Activated naive CD4-positive, alpha-beta T cell treated with anti-CD3 and anti-CD28 coated beads, Interleukin-2, amount 50 U/mL, for 72 hours (primary cell): ENCODE measurements at regions not wholly inside any gene's neighbourhood (a gene's known extent, or its start where the extent isn't known, plus 50 kb on each side); places are given as distances from the start of the nearest gene placed in this dataset.

Source experiments
- ATAC-seq, 2 donors: fragments of 150-1000 bp; cut with Tn5 transposase; 2 replicates each; pipeline ENCODE4 v1.10.0; 2021; ENCODE audit warnings: mild to moderate bottlenecking in 2 of 2, moderate library complexity in 2 of 2
- DNase-seq, 2 donors: peaks; one replicate each; pipeline ENCODE4 v3.0.0; 2021 to 2022; ENCODE audit warnings: low spot score in 2 of 2
- H3K27ac Mint-ChIP-seq, 2 donors: one replicate each; pipeline ENCODE4 v1.8.0; 2022; ENCODE audit warnings: mild to moderate bottlenecking in 2 of 2, mixed read lengths in 2 of 2
- H3K36me3 Mint-ChIP-seq, 2 donors: one replicate each; pipeline ENCODE4 v1.8.0; 2022; ENCODE audit warnings: mixed read lengths in 2 of 2
- H3K9me3 Mint-ChIP-seq, 2 donors: one replicate each; pipeline ENCODE4 v1.8.0; 2022; ENCODE audit warnings: mixed read lengths in 2 of 2

DNA sequence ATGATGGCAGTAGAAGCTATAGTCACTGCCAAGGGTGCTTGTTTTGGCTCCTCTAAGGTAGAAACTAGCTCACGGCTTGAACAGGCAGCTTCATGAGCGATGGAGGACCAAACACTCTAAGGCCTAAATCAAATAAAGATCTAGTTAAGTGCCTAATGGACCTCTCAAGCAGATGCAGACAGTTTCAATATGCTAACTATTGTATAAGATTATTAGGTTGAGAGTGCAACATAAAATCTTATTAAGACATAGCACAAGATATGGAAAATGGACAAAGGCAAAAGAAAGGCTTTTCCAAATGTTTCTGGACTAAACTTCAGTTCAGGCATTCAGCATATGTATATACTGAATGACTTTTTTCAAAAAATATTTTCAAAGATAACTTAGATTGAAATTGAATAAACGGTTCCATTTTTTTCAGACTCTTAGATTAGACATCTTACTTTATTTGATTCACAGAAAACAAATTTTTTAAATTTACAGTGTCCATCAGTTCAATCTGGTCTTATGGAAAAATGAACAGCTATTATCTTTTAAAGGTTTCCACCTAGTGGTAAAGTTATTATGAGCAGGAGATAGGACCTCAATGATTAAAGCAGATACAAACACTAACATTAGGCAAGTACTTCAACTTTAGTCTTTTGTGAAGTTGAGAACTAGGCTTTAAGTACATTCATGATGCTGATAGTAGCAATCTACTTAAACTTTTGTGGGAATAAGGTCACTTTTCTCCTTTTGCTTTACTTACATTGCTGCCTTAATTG lies 1167.7 kb downstream of the MAT2B start:
- no peak overlapping the region for H3K27ac Mint-ChIP-seq
- H3K9me3 Mint-ChIP-seq, result no peaks in the 10 kb centered on the region
- no peak for ATAC-seq
- no peak for DNase-seq
- no peaks in the 10 kb centered on the region for H3K36me3 Mint-ChIP-seq

DNA sequence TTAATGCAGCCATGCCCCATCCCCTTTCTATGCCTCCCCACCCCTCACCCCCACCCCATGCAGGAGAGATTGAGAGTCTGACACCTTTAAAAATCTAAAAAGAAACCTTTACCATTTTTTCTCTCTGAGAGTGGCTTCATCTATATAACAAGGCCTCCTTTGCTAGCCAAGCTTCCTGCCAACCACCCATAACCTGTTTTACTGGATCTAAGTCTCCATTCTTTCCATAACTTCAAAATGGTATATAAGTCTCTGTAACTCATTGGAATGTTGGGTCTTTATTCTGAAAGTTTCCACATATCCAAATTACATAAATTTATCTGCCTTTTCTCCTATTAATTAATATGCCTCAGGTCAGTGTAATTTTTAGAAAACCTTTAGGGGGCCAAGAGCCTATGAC lies 1174.0 kb downstream of the MAT2B start:
- no peak for ATAC-seq
- H3K9me3 Mint-ChIP-seq, result no peaks in the 10 kb centered on the region
- H3K36me3 Mint-ChIP-seq, result no peaks in the 10 kb centered on the region
- no peak for DNase-seq
- no peak overlapping the region for H3K27ac Mint-ChIP-seq

DNA sequence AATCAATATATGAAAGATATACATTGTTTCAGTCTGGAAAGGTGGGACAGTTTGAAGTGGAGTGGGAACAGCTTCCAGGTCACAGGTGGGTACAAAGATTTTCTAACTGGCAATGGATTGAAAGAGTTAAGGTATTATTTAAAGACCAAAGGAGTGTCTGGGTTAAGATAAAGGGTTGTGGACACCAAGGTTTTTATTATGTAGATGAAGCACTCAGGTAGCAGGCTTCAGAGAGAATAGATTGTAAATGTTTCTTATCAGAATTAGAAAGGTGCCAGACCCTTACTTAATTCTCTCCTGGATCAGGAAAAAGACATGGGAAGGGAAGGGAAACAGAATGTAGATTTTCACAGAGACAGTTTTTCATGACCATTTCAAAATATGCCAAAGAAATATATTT lies 1174.8 kb downstream of the MAT2B start:
- H3K27ac Mint-ChIP-seq, result no peak overlapping the region

DNA sequence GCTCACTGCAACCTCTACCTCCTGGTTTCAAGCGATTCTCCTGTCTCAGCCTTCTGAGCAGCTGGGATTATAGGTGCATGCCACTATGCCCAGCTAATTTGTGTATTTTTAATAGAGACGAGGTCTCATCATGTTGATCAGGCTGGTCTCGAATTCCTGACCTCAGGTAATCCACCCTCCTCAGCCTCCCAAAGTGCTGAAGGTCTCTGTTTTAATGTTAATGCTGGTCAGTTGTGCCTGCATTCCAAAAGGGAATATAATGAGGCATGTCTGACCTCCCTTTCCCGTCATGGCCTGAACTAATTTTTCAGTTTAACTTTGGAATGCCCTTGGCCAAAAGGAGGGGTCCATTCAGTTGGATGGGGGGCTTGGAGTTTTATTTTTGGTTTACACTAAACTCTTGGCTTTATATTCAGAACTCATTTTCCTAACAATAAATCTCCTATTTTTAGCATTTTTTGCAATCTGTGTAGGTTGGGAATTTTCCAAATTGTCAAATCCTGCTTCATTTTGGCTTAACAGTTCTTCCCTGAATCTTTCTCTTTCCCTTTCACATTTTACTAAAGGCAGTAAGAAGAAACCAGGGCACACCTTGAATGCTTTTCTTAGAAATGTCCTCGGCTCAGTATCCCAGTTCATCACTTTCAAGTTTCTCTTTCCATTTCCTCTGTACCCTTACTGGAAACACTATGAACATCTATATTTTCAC lies 1175.5 kb downstream of the MAT2B start:
- no peaks in the 10 kb centered on the region for H3K36me3 Mint-ChIP-seq

More for the DNA sequence above, 1174.8 kb downstream of the MAT2B start:
- no peak for ATAC-seq
- Mint-ChIP-seq H3K36me3 (no peaks in the 10 kb centered on the region), H3K9me3 (no peaks in the 10 kb centered on the region)
- no peak for DNase-seq

GRCh38 chr5:164687391-164687790 lies 1182.0 kb downstream of the MAT2B start:
- H3K9me3 Mint-ChIP-seq, result no peaks in the 10 kb centered on the region
- ATAC-seq (no peak), DNase-seq (no peak)
- no peak overlapping the region for H3K27ac Mint-ChIP-seq
- no peaks in the 10 kb centered on the region for H3K36me3 Mint-ChIP-seq

More for the DNA sequence above, 1175.5 kb downstream of the MAT2B start:
- DNase-seq (no peak), ATAC-seq (no peak)
- H3K9me3 Mint-ChIP-seq, result no peaks in the 10 kb centered on the region
- no peak overlapping the region for H3K27ac Mint-ChIP-seq

GRCh38 chr5:164688437-164688836 lies 1183.0 kb downstream of the MAT2B start:
- DNase-seq (no peak), ATAC-seq (no peak)
- Mint-ChIP-seq H3K36me3 (no peaks in the 10 kb centered on the region), H3K9me3 (no peaks in the 10 kb centered on the region), H3K27ac (no peak overlapping the region)

- no peak for DNase-seq
- H3K9me3 Mint-ChIP-seq, result peaks cover 0 to 5% of the 10 kb centered on the region in 2 donors
- ATAC-seq, result no peak
- H3K27ac Mint-ChIP-seq, result no peak overlapping the region
- H3K36me3 Mint-ChIP-seq, result no peaks in the 10 kb centered on the region
Observed at GRCh38 chr5:164708831-164709230, 1203.4 kb downstream of the MAT2B start.

GRCh38 chr5:164713682-164714081 lies 1208.3 kb downstream of the MAT2B start:
- Mint-ChIP-seq H3K27ac (no peak overlapping the region), H3K9me3 (peaks cover 4 to 11% of the 10 kb centered on the region in 2 donors), H3K36me3 (no peaks in the 10 kb centered on the region)
- DNase-seq (no peak), ATAC-seq (no peak)

DNA sequence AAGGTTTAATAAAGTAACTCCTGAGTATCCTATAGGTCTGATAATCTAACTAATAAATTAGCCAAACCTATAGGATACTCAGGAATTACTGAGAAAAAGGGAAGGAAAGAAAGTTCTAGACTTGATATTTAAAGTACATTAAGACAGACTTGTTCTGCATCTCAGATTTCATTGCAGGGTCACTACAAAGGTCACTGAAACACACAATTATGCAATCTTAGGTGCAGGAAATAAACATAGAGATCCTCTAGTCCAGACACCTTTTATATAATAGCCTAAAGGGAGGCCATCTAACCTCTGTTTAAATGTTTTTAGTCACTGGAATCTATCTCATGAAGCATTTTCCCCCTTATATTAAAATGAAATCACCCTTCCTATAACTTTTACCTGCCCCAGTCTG lies 1215.7 kb downstream of the MAT2B start:
- peaks cover 0 to 6% of the 10 kb centered on the region in 2 donors for H3K9me3 Mint-ChIP-seq
- ATAC-seq (no peak), DNase-seq (no peak)
- H3K36me3 Mint-ChIP-seq, result no peaks in the 10 kb centered on the region
- no peak overlapping the region for H3K27ac Mint-ChIP-seq

- H3K36me3 Mint-ChIP-seq, result no peaks in the 10 kb centered on the region
- no peak for ATAC-seq
- DNase-seq, result no peak
- peaks cover 0 to 6% of the 10 kb centered on the region in 2 donors for H3K9me3 Mint-ChIP-seq
- H3K27ac Mint-ChIP-seq, result no peak overlapping the region
Observed at GRCh38 chr5:164721656-164722055, 1216.2 kb downstream of the MAT2B start.

- ATAC-seq, result no peak
- H3K9me3 Mint-ChIP-seq, result peaks cover 0 to 6% of the 10 kb centered on the region in 2 donors
- DNase-seq, result no peak
- no peak overlapping the region for H3K27ac Mint-ChIP-seq
- no peaks in the 10 kb centered on the region for H3K36me3 Mint-ChIP-seq
Observed at GRCh38 chr5:164722702-164723101, 1217.3 kb downstream of the MAT2B start.

DNA sequence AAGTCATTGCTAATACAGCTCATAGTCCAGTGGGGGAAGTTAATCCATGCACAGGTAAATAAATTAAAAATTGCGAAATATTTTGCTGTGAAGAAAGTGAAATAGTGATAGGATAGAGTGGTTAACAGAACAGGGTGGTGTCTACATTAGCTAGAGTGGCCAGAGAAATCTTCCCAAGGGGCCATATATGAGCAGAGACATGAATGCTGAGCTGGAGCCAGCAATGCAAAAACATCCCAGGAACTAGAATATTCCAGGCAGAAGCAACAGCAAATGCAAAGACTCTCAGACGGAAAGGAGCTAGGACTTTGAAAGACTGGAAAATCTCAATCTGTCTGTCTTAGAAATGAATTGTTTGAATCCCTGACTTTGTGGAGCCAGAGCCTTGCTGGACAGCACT lies 1221.6 kb downstream of the MAT2B start:
- ATAC-seq (no peak), DNase-seq (no peak)
- Mint-ChIP-seq H3K27ac (no peak overlapping the region), H3K9me3 (peaks cover 0 to 3% of the 10 kb centered on the region in 2 donors), H3K36me3 (no peaks in the 10 kb centered on the region)

DNA sequence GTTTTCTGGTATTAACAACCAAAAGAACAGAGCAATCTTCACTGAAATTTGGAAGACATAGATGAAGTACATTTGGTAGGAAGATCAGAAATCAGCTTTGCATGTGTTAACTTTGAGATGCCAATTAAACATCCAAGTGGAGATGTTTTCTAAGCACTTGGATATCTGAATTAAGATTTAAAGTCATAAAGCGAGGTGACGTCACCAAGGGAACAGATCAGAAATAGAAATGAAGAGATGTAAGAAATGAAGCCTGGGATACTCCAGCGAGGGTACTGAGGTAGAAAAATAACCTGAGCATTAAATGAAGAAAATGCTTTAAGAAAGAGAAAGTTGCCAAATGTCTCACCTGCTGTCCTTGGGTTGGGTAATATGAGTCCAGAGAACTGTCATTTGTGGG lies 1223.3 kb downstream of the MAT2B start:
- no peak overlapping the region for H3K27ac Mint-ChIP-seq
- DNase-seq, result no peak
- ATAC-seq, result no peak
- H3K36me3 Mint-ChIP-seq, result no peaks in the 10 kb centered on the region
- peaks cover 0 to 3% of the 10 kb centered on the region in 2 donors for H3K9me3 Mint-ChIP-seq

DNA sequence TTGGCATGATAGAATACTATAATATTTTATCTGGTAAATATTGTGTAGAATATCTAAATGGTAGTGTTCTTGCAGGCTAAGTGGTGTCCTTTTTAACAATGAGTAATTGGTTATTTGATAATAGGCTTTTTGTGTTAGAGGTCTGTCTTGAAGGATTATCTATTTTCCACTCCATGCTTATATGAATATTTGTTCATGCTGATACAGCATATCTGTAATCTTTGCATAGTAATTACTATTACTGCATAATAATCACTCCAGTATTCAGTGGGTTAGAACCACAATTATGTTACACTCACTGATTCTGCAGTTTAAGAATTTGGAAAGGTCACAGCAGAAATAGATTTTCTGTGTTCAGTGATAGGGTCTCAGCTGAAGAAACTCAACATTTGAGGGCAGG lies 1229.9 kb downstream of the MAT2B start:
- no peaks in the 10 kb centered on the region for H3K36me3 Mint-ChIP-seq
- no peak for ATAC-seq
- DNase-seq, result no peak

DNA sequence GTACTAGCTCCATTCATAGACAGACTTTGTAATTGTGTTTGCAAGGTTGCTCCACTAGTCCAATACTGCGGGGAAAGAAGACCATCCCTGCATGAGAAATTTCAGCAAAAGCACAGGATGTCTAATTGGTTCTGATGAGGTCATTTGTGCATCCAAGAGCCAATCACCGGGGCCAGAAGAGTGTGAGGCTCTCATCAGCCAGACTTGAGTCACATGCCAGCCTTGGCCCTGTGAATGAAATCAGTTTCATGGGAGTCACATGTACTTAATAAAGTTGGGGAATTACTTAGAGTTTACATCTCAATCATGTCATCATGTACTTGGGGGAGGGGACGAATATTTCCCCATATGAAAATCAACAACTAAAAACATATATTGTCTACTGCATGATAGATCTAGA lies 1236.0 kb downstream of the MAT2B start:
- DNase-seq, result no peak
- Mint-ChIP-seq H3K9me3 (peaks cover 11 to 12% of the 10 kb centered on the region in 2 donors), H3K36me3 (no peaks in the 10 kb centered on the region), H3K27ac (no peak overlapping the region)
- ATAC-seq, result no peak

More for the DNA sequence above, 1229.9 kb downstream of the MAT2B start:
- Mint-ChIP-seq H3K9me3 (peaks cover 9 to 11% of the 10 kb centered on the region in 2 donors), H3K27ac (no peak overlapping the region)

DNA sequence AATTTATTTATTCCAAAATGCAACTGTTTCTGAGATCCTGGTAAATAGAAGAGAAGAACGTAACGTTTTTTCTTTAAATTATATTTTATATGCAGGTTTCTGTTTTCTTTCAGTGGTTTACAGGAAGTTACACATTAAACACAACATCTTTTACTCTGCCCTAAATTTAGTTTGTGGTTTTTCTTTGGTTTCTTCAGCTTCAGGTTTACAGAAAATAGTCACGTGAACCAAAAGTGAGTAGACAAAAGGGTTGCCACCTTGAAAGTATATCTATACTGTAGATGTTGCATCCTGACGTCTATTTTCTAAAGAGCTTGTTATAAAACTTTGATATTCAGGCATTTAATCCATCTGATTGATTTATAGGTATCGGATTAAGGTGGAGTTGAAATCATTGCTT lies 1236.6 kb downstream of the MAT2B start:
- ATAC-seq, result no peak
- Mint-ChIP-seq H3K36me3 (no peaks in the 10 kb centered on the region), H3K27ac (no peak overlapping the region)

DNA sequence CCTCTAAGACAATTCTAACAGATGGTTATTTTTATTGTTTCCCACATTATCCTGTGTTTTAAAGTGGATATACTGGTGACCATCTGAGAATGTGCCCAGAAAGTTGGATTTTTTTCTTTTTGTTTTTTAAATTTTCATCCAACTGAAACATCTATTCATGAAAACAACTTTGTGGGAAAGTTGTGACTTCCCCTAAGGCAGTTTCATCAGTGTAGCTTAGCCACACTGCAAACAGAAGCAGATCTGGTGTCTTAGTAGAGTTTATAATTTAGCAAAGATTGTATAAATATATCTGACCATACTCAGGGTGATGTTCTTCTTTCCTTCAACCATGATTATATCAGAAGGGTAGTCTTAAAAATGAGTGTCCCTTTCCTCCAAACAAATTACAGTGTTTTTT lies 1241.3 kb downstream of the MAT2B start:
- no peak for DNase-seq
- no peak for ATAC-seq
- Mint-ChIP-seq H3K36me3 (no peaks in the 10 kb centered on the region), H3K27ac (no peak overlapping the region), H3K9me3 (peaks cover 0 to 3% of the 10 kb centered on the region in 2 donors)

More for the DNA sequence above, 1236.6 kb downstream of the MAT2B start:
- no peak for DNase-seq
- H3K9me3 Mint-ChIP-seq, result peaks cover 6 to 12% of the 10 kb centered on the region in 2 donors

DNA sequence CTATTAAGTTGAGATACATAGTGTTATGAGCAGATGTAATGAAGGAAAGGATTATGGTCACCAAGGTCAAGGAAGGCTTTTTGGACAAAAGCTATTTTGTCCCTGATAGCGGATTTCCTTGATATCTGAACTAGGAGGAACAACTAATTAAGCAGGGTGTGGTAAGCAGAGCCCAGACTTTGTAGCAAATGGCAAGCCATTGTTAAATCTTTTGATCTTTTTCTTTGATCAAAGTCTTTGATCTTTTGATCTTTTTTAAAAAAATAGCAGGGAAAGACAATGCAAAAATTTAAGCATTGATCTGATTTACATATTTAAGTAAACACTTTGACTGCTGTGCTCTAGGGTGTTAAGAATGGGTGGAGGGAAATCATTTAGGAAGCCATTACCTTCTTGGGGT lies 1242.0 kb downstream of the MAT2B start:
- no peak for ATAC-seq

More for the DNA sequence above, 1242.0 kb downstream of the MAT2B start:
- Mint-ChIP-seq H3K27ac (no peak overlapping the region), H3K36me3 (no peaks in the 10 kb centered on the region), H3K9me3 (no peaks in the 10 kb centered on the region)
- DNase-seq, result no peak
